Dendritic cell treated with granulocyte-macrophage colony-stimulating factor and Interleukin-4, amounts not matched to agents 40 ng/mL and 50 ng/mL, for 4 days (primary cell): ENCODE measurements at regions not wholly inside any gene's neighbourhood (a gene's known extent, or its start where the extent isn't known, plus 50 kb on each side); places are given as distances from the start of the nearest gene placed in this dataset.

Experiments
- H3K27ac Mint-ChIP-seq: one replicate; pipeline ENCODE4 v1.8.0; 2022; ENCODE audit warnings: mild to moderate bottlenecking, mixed read lengths
- H3K27me3 Mint-ChIP-seq: one replicate; pipeline ENCODE4 v1.8.0; 2022; ENCODE audit warnings: mild to moderate bottlenecking, mixed read lengths
- H3K36me3 Mint-ChIP-seq: one replicate; pipeline ENCODE4 v1.8.0; 2022; ENCODE audit warnings: low read depth, mixed read lengths
- H3K4me1 Mint-ChIP-seq: one replicate; pipeline ENCODE4 v1.8.0; 2022; ENCODE audit warnings: low read depth, mixed read lengths
- H3K4me3 Mint-ChIP-seq: one replicate; pipeline ENCODE4 v1.8.0; 2022; ENCODE audit warnings: mild to moderate bottlenecking, moderate library complexity, mixed read lengths
- H3K9me3 Mint-ChIP-seq: one replicate; pipeline ENCODE4 v1.8.0; 2022; ENCODE audit warnings: mixed read lengths
- intact Hi-C: fragments of 100-400 bp; cut with micrococcal nuclease; formaldehyde crosslinking; loops from one replicate; pipeline ENCODE4 v1.15.0; 2022

DNA sequence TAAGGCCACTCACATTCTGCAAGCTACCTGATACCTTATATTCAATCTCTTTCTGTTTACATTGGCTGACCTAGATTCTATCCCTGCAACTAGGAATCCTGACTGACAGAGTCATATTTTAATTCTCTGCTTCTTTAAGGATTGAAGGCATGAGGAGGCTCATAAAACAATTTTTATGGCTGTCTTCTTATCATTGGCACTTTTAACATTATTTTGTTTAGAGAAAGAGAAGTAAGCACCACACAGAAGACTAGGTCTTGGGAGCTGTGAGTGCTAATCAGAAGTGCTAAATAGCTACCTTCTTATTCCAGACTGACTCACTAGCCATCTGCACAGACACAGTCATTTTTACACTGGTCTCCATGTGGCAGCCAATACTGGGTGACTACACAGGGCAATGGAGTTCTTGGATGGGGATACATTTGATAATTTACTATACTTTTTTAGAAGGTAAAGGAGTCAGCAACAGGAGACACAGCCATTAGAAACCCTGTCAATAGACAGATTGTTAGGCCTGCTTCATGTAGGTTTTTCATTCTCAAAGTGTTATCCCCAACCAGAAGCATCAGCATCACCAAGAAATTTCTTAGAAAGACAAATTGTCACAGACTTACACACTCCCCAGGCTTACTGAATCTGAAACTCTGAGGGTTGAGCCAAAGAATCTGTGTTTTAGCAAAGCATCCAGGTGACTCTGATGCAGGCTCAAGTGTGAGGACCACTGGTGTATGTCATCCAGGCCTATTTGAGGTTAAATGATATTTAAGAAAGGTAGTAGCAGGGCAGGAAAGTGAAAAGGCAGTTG, 214.1 kb downstream of the DUSP6 start:
- Mint-ChIP-seq H3K4me1 (peaks cover 10% of the 10 kb centered on the region), H3K27me3 (no peaks in the 10 kb centered on the region), H3K9me3 (no peaks in the 10 kb centered on the region), H3K4me3 (no peak overlapping the region), H3K27ac (no peak overlapping the region), H3K36me3 (no peaks in the 10 kb centered on the region)
- intact Hi-C loops, result no loop called here

GRCh38 chr12:89135976-89136634, 216.2 kb downstream of the DUSP6 start:
- Mint-ChIP-seq H3K27me3 (no peaks in the 10 kb centered on the region), H3K27ac (no peak overlapping the region), H3K4me1 (peaks cover 12% of the 10 kb centered on the region), H3K4me3 (no peak overlapping the region), H3K36me3 (no peaks in the 10 kb centered on the region), H3K9me3 (no peaks in the 10 kb centered on the region)
- intact Hi-C loops, result no loop called here

DNA sequence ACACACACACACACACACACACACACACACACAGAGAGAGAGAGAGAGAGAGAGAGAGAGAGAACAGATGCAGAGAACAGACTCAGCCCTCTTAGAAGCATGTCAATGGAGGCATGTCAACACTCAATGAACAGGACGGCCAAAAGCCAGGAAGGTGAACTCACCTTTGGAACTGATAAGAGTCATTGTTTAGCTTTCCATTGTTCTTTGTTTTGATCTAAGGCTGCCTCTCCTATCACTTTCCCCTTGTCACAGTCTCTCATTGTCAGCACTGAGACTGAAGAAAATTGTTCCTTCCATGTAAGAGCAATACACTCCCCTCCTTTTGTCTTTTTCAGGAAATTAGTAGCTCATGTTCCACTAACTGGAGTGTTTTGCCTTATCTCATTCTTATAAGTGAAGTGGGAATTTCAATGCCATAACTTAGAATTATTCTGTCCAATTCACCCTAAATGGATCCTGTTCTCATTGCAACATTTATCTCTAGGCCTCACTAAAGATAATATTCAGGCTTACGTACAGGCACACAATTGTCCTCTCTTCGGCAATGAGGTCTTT, 218.0 kb downstream of the DUSP6 start:
- no peak overlapping the region for H3K4me3 Mint-ChIP-seq
- no peak overlapping the region for H3K27ac Mint-ChIP-seq
- peaks cover 12% of the 10 kb centered on the region for H3K4me1 Mint-ChIP-seq
- H3K27me3 Mint-ChIP-seq, result no peaks in the 10 kb centered on the region
- H3K36me3 Mint-ChIP-seq, result no peaks in the 10 kb centered on the region
- no peaks in the 10 kb centered on the region for H3K9me3 Mint-ChIP-seq
- intact Hi-C loops, result no loop called here

GRCh38 chr12:89129167-89129870, 223.0 kb downstream of the DUSP6 start:
- no peak overlapping the region for H3K4me3 Mint-ChIP-seq

GRCh38 chr12:89126712-89127111, 225.6 kb downstream of the DUSP6 start:
- Mint-ChIP-seq H3K27ac (no peak overlapping the region), H3K4me3 (no peak overlapping the region), H3K36me3 (no peaks in the 10 kb centered on the region), H3K4me1 (peaks cover 6% of the 10 kb centered on the region), H3K9me3 (peaks cover 8% of the 10 kb centered on the region), H3K27me3 (no peaks in the 10 kb centered on the region)
- intact Hi-C loops, result no loop called here

More at GRCh38 chr12:89129167-89129870, 223.0 kb downstream of the DUSP6 start:
- H3K36me3 Mint-ChIP-seq, result no peaks in the 10 kb centered on the region
- H3K4me1 Mint-ChIP-seq, result peaks cover 11% of the 10 kb centered on the region
- intact Hi-C loops, result no loop called here
- no peak overlapping the region for H3K27ac Mint-ChIP-seq
- H3K27me3 Mint-ChIP-seq, result no peaks in the 10 kb centered on the region
- peaks cover 8% of the 10 kb centered on the region for H3K9me3 Mint-ChIP-seq

GRCh38 chr12:89122852-89123251, 229.4 kb downstream of the DUSP6 start:
- Mint-ChIP-seq H3K4me3 (no peak overlapping the region), H3K27ac (no peak overlapping the region)
- intact Hi-C loops, result no loop called here

DNA sequence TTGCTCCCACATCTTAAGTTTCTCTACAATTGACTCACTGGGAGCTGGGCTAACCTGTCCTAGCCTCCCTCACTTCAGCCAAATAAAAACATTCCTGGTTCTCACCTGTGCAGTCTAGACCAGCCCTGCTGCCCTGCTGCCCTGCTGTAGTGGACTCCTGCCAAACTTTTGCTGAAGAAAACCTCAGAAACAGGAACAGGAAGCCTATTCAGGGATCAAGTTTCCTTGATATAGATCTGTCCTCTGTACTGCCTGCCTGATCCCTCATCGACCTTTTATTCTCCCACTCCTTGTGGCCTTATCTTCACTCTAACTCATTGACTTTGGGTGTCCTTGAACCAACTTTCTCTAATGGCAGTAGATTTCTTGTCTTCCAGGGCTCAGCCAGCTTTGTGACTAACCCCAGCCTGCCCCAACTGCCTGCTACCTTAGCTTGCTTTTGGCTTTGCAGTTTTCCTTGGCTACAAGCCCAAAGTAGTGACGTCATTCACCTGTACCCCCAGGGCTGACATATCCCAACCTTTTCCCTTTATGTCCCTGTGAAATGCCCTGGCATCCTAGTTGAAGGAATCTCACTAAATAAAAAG, 234.8 kb downstream of the DUSP6 start:
- Mint-ChIP-seq H3K4me1 (peaks cover 21% of the 10 kb centered on the region), H3K4me3 (no peak overlapping the region), H3K27ac (no peak overlapping the region), H3K36me3 (no peaks in the 10 kb centered on the region), H3K9me3 (no peaks in the 10 kb centered on the region), H3K27me3 (no peaks in the 10 kb centered on the region)
- intact Hi-C loops, result no loop called here

More at GRCh38 chr12:89122852-89123251, 229.4 kb downstream of the DUSP6 start:
- H3K9me3 Mint-ChIP-seq, result peaks cover 8% of the 10 kb centered on the region
- peaks cover 14% of the 10 kb centered on the region for H3K4me1 Mint-ChIP-seq
- no peaks in the 10 kb centered on the region for H3K27me3 Mint-ChIP-seq
- H3K36me3 Mint-ChIP-seq, result no peaks in the 10 kb centered on the region

DNA sequence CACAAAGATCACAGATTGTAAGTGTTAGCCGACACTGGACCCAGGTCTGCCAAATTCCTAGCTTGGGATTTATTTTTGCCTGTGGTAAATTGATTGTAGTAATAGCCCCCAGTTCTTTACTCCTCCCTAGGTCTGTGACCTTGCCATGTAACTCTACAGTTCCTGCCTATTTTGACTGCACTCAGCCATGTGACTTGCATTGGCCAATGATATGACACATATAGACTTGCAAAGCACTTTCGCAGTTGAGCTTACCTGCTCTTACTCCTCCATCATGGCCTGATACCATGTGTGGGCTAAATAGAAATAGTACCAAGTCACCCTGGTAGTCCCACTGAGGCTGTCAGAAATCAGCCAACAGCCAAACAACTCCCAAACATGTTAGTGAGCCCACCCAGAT, 240.3 kb downstream of the DUSP6 start:
- Mint-ChIP-seq H3K27ac (no peak overlapping the region), H3K27me3 (no peaks in the 10 kb centered on the region), H3K9me3 (no peaks in the 10 kb centered on the region), H3K36me3 (no peaks in the 10 kb centered on the region), H3K4me3 (no peak overlapping the region), H3K4me1 (peaks cover 5% of the 10 kb centered on the region)
- intact Hi-C loops, result no loop called here

DNA sequence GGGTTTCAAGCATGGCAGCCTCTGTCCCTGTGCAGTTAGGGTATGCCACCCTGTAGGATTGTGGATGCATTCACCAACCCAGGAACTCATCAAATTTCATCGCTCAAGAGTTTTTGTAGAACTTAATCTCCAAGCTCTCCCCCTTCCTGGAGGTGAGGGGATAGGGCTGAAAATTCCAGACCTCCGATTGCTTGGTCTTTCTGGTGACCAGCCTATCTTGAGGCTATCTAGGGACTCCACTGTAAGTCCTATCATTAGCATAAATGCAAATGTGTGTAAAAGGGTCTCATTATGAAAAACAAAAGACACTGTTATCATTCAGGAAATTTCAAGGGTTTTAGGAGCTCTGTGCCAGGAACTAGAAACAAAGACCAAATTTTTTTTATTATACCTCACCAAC, 244.0 kb downstream of the DUSP6 start:
- Mint-ChIP-seq H3K27ac (no peak overlapping the region), H3K9me3 (no peaks in the 10 kb centered on the region), H3K4me1 (no peaks in the 10 kb centered on the region), H3K27me3 (no peaks in the 10 kb centered on the region), H3K36me3 (no peaks in the 10 kb centered on the region), H3K4me3 (no peak overlapping the region)
- intact Hi-C loops, result no loop called here

DNA sequence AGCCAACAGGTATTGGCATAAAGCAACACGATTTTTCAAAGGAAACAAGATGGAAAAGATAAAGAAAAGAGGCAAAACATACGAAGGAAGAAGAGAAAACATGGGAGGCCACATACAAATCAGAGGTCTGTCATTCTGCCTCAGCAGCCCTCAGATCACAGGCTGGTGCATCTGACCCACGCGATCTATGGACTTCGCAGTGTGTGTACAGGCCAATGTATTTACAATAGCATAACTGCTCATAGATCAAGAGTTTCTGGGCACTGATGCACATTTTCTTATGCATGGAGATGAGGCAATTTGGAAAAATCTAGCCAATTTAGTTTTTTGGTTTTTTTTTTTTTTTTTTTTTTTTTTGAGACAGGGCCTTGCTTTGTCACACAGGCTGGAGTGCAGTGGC, 245.4 kb downstream of the DUSP6 start:
- Mint-ChIP-seq H3K9me3 (no peaks in the 10 kb centered on the region), H3K27ac (no peak overlapping the region), H3K4me1 (no peaks in the 10 kb centered on the region), H3K27me3 (no peaks in the 10 kb centered on the region), H3K4me3 (no peak overlapping the region), H3K36me3 (no peaks in the 10 kb centered on the region)
- intact Hi-C loops, result no loop called here

- Mint-ChIP-seq H3K36me3 (no peaks in the 10 kb centered on the region), H3K4me1 (no peaks in the 10 kb centered on the region), H3K27ac (no peak overlapping the region), H3K9me3 (no peaks in the 10 kb centered on the region), H3K4me3 (no peak overlapping the region), H3K27me3 (no peaks in the 10 kb centered on the region)
- intact Hi-C loops, result no loop called here
Observed at GRCh38 chr12:89105243-89105642, 247.1 kb downstream of the DUSP6 start.

DNA sequence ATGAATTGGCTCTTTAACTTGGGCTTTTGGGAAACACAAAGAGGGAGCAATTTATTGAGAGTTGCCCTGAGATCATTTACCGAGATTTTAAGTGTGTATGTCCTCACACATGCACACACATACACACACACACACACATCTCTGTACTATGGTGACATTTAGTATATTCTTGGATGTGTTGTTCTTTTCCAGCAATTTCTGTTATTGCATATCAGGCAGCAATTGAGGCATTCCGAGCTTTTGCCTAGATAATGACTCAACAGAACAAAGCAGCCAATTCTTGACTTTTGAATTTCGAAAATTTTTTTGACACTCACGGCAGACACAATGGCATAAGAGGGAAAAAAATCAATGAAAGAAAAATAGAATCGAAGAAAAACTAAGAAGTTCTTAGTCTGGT, 248.5 kb downstream of the DUSP6 start:
- intact Hi-C loops, result no loop called here
- H3K36me3 Mint-ChIP-seq, result no peaks in the 10 kb centered on the region
- no peaks in the 10 kb centered on the region for H3K9me3 Mint-ChIP-seq

GRCh38 chr12:89101440-89101839, 250.9 kb downstream of the DUSP6 start:
- Mint-ChIP-seq H3K36me3 (no peaks in the 10 kb centered on the region), H3K27ac (no peak overlapping the region), H3K9me3 (no peaks in the 10 kb centered on the region), H3K4me1 (no peaks in the 10 kb centered on the region), H3K4me3 (no peak overlapping the region), H3K27me3 (no peaks in the 10 kb centered on the region)
- intact Hi-C loops, result no loop called here

More for the DNA sequence above, 248.5 kb downstream of the DUSP6 start:
- H3K27ac Mint-ChIP-seq, result no peak overlapping the region
- H3K4me3 Mint-ChIP-seq, result no peak overlapping the region
- H3K4me1 Mint-ChIP-seq, result no peaks in the 10 kb centered on the region
- H3K27me3 Mint-ChIP-seq, result no peaks in the 10 kb centered on the region
